ENCODE measurements at regions not wholly inside any gene's neighbourhood (a gene's known extent, or its start where the extent isn't known, plus 50 kb on each side); places are given as distances from the start of the nearest gene placed in this dataset.
"Not testable (repeated sequence)": the region's sequence is repeated elsewhere in the genome, so short reads cannot be mapped to it uniquely, and the experiment has no call there.

GRCh38 chr1:159641221-159641620, 53.6 kb downstream of the APCS start:
- no peak for DNase-seq

DNA sequence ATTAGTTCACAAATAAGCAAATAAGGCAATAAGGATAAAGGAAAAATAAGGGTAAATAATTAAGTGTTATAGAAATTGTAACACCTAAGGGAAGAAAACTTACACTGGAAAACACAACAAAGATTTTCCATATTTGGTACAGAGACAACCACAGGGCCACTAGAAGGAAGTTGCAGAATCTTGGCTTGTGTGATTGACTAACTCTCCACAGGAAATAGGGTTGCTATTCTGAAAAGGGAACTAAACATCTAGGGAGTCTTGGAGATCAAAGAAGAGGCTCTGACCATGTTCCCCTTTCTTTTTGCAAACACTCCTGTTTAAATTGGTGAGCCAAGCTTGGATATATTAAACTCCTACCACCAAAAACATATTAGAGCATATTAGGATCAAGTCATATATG, 59.1 kb downstream of the APCS start:
- DNase-seq, result no peak

- peak; percentile 85 for DNase-seq
Measured at GRCh38 chr1:159647616-159648015, 60.0 kb downstream of the APCS start.

- DNase-seq, result peak; percentile 40
Measured at GRCh38 chr1:159652506-159652905, 61.9 kb downstream of the CRP start.

DNA sequence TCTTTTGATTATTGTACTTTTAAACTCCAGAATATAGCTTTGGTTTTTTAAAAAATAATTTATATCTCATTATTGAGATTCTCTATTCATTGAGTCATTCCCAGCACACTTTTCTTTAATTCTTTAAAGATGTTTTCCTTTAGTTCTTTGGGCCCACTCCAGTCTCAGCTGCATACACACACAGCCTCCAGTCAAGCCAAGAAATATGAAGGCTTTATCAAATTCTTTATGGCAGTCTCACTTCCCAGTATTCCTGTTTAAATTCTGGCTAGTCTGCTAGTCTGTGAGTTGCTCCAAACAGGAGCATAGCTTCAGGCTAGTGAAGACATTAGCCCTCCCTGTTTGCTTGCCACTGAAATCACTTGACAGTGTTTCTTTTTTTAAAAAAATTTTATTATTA, 61.2 kb downstream of the CRP start:
- peak; percentile 79 for DNase-seq

- not testable (repeated sequence) for DNase-seq
Measured at GRCh38 chr1:159657477-159657876, 56.9 kb downstream of the CRP start.
